ENCODE measurements at regions not wholly inside any gene's neighbourhood (a gene's known extent, or its start where the extent isn't known, plus 50 kb on each side); places are given as distances from the start of the nearest gene placed in this dataset.

- TF ChIP-seq CTCF (conservative IDR thresholded peaks at IDR 0.05) = no peak
- TF ChIP-seq ZFX (IDR thresholded peaks at IDR 0.05) = no peak
Measured at GRCh38 chr1:222031318-222031717, 289.4 kb upstream of the DUSP10 start.

Measured in C4-2B (cell line).